ENCODE measurements at regions not wholly inside any gene's neighbourhood (a gene's known extent, or its start where the extent isn't known, plus 50 kb on each side); places are given as distances from the start of the nearest gene placed in this dataset.

- Histone ChIP-seq H3K79me2 (ENCODE audit: low read length) (no peaks in the 10 kb centered on the region), H3K27ac (ENCODE audit: low read length) (no peak overlapping the region), H3K9ac (ENCODE audit: low read length) (no peak overlapping the region), H3K36me3 (ENCODE audit: low read depth, low read length) (no peaks in the 10 kb centered on the region), H3F3A (ENCODE audit: low read length, unreplicated experiment) (no peaks in the 10 kb centered on the region), H3K9me2 (replicated peaks; ENCODE audit: low read length) (no peaks in the 10 kb centered on the region), H3K27me3 (ENCODE audit: low read length) (peaks cover 34% of the 10 kb centered on the region), H3K4me2 (ENCODE audit: low read length) (no peak overlapping the region), H3K4me1 (ENCODE audit: insufficient read depth, low read length) (no peaks in the 10 kb centered on the region), H3K9me3 (ENCODE audit: low read length) (no peaks in the 10 kb centered on the region), H4K20me1 (ENCODE audit: low read length) (no peaks in the 10 kb centered on the region), H2AFZ (ENCODE audit: low read length) (no peak overlapping the region), H3K4me3 (ENCODE audit: low read length) (no peak overlapping the region)
- POLR2A ChIA-PET (ENCODE audit: unreplicated experiment), result no interaction called here
- intact Hi-C loops (cut with micrococcal nuclease), result no loop called here
- TF ChIP-seq EZH2 (IDR thresholded peaks at IDR 0.05; ENCODE audit: low read length, unreplicated experiment) (no peak), CTCF (conservative IDR thresholded peaks at IDR 0.05; ENCODE audit: low read depth, low read length) (0 out of 2 replicates have a peak, but pooled peaks have one; percentile 30), EZH2phosphoT487 (IDR thresholded peaks at IDR 0.05; ENCODE audit: borderline replicate concordance, low read length) (no peak)
- peak; percentile 11 for DNase-seq
- CTCF ChIA-PET, result interaction anchor here (0.5 kb wide), 1 partner anchor 1540 kb away, joined by 3 read pairs; no protein-coding TSS in a partner anchor
- ATAC-seq, result no peak
- BruUV-seq (replicated peaks), result no TSS peak
Measured at GRCh38 chr6:167485186-167485978, 160.5 kb downstream of the TTLL2 start.

- Histone ChIP-seq H3K4me1 (ENCODE audit: insufficient read depth, low read length) (no peaks in the 10 kb centered on the region), H2AFZ (ENCODE audit: low read length) (no peak overlapping the region), H3K4me2 (ENCODE audit: low read length) (no peak overlapping the region), H3K9me3 (ENCODE audit: low read length) (no peaks in the 10 kb centered on the region), H4K20me1 (ENCODE audit: low read length) (no peaks in the 10 kb centered on the region), H3K79me2 (ENCODE audit: low read length) (no peaks in the 10 kb centered on the region), H3K9ac (ENCODE audit: low read length) (no peak overlapping the region), H3K9me2 (replicated peaks; ENCODE audit: low read length) (no peaks in the 10 kb centered on the region), H3K27me3 (ENCODE audit: low read length) (peaks cover 59% of the 10 kb centered on the region), H3K36me3 (ENCODE audit: low read depth, low read length) (no peaks in the 10 kb centered on the region), H3K27ac (ENCODE audit: low read length) (no peak overlapping the region), H3F3A (ENCODE audit: low read length, unreplicated experiment) (no peaks in the 10 kb centered on the region), H3K4me3 (ENCODE audit: low read length) (no peak overlapping the region)
- DNase-seq (no peak), ATAC-seq (no peak)
- BruUV-seq (replicated peaks), result no TSS peak
- CTCF ChIA-PET, result no interaction called here
- POLR2A ChIA-PET (ENCODE audit: unreplicated experiment), result no interaction called here
- TF ChIP-seq EZH2 (IDR thresholded peaks at IDR 0.05; ENCODE audit: low read length, unreplicated experiment), result no peak
- no peak for TF ChIP-seq CTCF (conservative IDR thresholded peaks at IDR 0.05; ENCODE audit: low read depth, low read length)
- intact Hi-C loops (cut with micrococcal nuclease), result no loop called here
Measured at GRCh38 chr6:167487749-167488664, 163.1 kb downstream of the TTLL2 start.
